Effector CD8-positive, alpha-beta T cell (primary cell): ENCODE measurements at regions not wholly inside any gene's neighbourhood (a gene's known extent, or its start where the extent isn't known, plus 50 kb on each side); places are given as distances from the start of the nearest gene placed in this dataset.

ENCODE experiments used
- DNase-seq: peaks from one replicate; lab custom pipeline; 2025; lab: John Stamatoyannopoulos, UW

GRCh38 chr14:62015945-62016344, 253.7 kb downstream of the SNAPC1 start:
- DNase-seq, result no peak

- no peak for DNase-seq
Observed at GRCh38 chr14:62017651-62018230, 255.5 kb downstream of the SNAPC1 start.

GRCh38 chr14:62018606-62019005, 256.4 kb downstream of the SNAPC1 start:
- no peak for DNase-seq

DNA sequence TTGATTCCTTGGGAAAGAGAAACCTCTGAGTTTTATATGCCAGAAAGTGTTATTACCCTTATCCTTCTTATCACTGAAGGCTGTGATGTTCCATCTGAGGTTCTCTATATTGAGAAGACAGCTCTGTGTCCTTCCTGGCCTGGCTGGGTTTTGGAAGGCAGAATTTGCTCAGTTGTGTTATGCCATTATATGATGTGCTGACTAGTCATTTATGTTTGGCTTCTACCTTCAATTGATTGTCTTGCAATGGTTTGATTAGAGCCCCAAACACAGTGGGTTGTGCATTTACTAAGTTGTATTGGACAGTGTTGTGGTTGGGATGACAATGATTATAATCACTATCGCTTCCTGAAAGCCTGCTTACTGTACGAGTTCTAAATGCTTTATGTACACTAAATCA, 265.7 kb downstream of the SNAPC1 start:
- no peak for DNase-seq

- no peak for DNase-seq
Observed at GRCh38 chr14:62029569-62029924, 267.3 kb downstream of the SNAPC1 start.

GRCh38 chr14:62030387-62030786, 268.2 kb downstream of the SNAPC1 start:
- no peak for DNase-seq

DNA sequence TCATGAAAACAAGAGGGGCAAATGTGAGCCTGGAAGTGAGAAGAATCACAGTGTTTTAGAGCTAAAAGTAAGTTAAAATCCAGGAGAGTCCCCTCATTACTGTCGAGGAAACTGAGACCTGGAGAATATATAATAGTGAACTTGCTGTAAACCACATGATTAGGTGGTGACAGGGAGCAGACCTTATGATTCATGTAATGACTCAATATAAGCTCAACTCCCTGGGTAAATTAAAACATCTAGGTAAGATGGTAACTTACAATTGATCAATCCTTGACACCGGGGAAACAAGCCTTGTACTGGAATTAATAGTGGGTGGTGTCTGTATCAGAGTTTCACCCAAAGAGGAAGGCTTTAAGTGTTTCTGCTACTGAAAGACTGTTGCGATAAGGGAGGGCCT, 269.3 kb downstream of the SNAPC1 start:
- DNase-seq, result no peak

DNA sequence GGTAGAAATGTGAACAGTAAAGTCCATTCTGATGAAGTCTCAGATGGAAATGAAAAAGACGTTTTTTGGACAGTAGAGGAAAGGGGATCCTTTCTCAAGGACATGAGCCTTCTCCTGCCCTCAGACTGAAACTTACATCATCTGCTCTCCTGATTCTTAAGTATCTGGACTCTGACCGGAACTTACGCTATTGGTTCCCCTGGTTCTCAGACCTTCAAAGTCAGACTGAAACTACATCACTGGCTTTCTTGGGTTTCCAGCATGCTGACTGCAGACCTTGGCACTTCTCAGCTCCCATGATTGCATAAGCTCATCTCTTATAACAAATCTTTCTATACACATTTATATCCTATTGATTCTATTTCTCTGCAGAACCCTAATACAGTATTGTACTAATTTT, 291.0 kb downstream of the SNAPC1 start:
- DNase-seq, result no peak

GRCh38 chr14:62056789-62057188, 294.6 kb downstream of the SNAPC1 start:
- DNase-seq, result no peak

DNA sequence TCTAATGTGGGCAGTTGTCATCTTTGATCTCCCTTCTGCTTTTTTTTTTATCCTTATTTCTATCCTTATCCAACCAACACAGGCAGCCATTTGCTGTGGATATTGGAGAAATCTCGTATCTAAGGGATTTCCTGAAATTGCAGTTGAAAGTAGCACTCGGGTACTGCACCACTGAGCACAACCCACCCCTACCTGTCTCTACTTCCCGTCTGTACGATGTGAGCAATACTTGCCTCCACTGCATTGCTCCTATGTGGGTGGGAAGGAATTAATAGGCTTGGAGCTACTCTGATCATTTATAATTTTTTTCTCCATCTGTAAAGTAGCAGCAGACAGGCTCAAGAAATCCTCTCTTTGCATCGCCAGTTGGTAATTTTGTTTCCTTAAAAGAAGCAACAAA, 300.4 kb downstream of the SNAPC1 start:
- DNase-seq, result no peak

- DNase-seq, result no peak
Observed at GRCh38 chr14:62064751-62065323, 302.6 kb downstream of the SNAPC1 start.

- DNase-seq, result no peak
Observed at GRCh38 chr14:62066304-62066703, 304.1 kb downstream of the SNAPC1 start.

GRCh38 chr14:62071039-62071438, 308.8 kb downstream of the SNAPC1 start:
- no peak for DNase-seq

DNA sequence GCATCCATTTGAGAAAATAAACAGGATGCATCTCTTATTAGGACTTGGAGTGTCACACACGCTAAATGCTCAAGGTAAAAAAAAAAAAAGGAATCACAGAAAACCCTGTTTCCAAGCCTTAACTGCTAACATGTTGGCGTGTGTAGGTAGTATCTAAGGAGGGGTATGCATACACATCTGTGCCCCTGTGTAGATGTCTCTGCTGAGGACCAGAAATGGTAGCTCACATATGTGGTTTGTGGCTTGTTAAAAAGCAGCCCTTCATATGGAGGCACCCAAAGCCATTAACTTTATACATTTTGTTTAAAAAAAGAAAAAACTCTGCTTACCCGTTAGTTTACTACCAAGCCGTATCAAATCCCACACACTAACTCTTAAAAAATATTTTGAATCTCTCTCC, 314.1 kb downstream of the SNAPC1 start:
- no peak for DNase-seq

GRCh38 chr14:62076825-62077605, 314.8 kb downstream of the SNAPC1 start:
- DNase-seq, result no peak

DNA sequence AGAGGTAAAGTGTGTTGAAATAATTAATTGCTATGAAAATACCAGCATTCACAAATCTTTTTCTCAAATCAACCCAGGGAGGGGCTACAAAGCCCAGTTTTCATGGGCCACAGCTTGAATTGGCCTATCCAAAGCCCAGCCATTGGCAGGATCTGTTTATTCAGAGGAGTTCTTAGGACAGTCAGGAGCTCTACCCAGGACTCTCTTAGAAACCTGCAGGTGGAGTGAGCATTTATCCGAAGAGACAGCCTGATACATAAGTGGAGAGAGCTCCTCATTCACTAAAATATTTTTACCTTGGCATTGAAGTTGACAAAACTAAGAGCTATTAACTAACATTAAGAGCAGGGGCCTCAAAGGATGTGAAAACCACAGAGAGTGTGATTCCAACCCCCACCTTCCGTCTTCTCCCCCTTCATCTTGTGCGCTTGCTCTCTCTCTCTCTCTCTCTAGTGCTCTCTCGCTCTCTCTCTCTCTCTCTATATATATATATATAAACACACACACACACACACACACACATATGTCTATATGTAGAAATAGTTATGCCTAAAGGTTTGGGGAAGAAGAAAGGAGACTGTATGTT, 315.5 kb downstream of the SNAPC1 start:
- no peak for DNase-seq

- DNase-seq, result no peak
Observed at GRCh38 chr14:62079038-62079437, 316.8 kb downstream of the SNAPC1 start.

DNA sequence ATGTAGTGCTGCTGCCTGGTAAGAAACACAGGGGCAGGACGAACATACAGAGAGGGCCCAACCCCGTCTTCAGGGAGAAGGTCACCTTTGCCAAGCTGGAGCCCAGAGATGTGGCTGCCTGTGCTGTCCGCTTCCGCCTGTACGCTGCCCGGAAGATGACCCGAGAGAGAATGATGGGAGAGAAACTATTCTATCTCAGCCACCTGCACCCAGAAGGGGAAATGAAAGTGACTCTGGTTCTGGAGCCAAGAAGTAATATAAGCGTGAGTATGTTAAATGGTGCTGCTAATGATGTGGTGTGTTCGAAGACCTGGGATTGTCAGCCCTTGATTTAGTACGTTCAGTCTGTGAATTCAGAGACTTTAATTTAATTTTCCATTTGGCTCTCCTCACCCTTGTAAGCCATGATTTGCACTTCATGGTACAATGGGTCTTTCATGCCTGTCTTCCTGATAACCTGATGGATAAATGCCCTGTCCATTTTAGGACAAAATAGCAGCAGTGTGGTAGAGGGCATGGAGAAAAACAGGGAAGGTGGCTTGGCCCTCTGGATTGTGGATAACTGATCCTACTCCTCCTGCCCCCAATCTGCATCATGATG, 318.9 kb downstream of the SNAPC1 start:
- no peak for DNase-seq

GRCh38 chr14:62081951-62082350, 319.7 kb downstream of the SNAPC1 start:
- no peak for DNase-seq

GRCh38 chr14:62082779-62083178, 320.6 kb downstream of the SNAPC1 start:
- no peak for DNase-seq

DNA sequence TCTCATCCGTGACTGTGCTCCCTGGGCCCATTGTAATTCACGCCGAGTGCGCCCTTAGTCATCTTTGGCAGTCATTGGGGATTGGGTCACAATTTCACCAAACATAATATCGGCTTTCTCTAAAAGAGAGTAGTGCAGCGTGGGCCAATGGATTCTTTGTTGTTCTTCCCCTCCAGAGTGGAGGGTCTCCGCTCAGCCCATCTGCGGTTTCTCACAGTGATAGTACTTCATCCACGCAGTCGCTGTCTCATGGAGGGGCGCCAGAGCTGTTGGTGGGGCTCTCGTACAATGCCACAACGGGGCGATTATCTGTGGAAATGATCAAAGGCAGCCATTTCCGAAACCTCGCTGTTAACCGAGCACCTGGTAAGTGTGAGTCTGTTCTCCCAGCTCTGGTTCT, 321.8 kb downstream of the SNAPC1 start:
- no peak for DNase-seq

GRCh38 chr14:62087191-62087590, 325.0 kb downstream of the SNAPC1 start:
- no peak for DNase-seq

GRCh38 chr14:62093736-62094135, 331.5 kb downstream of the SNAPC1 start:
- no peak for DNase-seq
